Esophagus squamous epithelium (tissue), 4 donors: ENCODE measurements at regions not wholly inside any gene's neighbourhood (a gene's known extent, or its start where the extent isn't known, plus 50 kb on each side); places are given as distances from the start of the nearest gene placed in this dataset.

Experiments
- POLR2A ChIP-seq, 4 donors: fragments of 450-650 bp; IDR thresholded peaks; one replicate each; pipeline ENCODE4 v1.6.1; 2017; ENCODE audit warnings: antibody characterized with exemption in 4 of 4, mild to moderate bottlenecking in 4 of 4, moderate library complexity in 3 of 4
- TF ChIP-seq, protein P1 (sequence below), 6 experiments: fragments of 450-650 bp in 4 of 6; fragments of 200-600 bp in 2 of 6; sonication (generic) in 2 of 6; IDR thresholded peaks; one replicate each; pipeline ENCODE4 v1.5.1; 2016 to 2019; ENCODE audit warnings: antibody characterized with exemption in 6 of 6, mild to moderate bottlenecking in 4 of 6, moderate library complexity in 4 of 6

DNA sequence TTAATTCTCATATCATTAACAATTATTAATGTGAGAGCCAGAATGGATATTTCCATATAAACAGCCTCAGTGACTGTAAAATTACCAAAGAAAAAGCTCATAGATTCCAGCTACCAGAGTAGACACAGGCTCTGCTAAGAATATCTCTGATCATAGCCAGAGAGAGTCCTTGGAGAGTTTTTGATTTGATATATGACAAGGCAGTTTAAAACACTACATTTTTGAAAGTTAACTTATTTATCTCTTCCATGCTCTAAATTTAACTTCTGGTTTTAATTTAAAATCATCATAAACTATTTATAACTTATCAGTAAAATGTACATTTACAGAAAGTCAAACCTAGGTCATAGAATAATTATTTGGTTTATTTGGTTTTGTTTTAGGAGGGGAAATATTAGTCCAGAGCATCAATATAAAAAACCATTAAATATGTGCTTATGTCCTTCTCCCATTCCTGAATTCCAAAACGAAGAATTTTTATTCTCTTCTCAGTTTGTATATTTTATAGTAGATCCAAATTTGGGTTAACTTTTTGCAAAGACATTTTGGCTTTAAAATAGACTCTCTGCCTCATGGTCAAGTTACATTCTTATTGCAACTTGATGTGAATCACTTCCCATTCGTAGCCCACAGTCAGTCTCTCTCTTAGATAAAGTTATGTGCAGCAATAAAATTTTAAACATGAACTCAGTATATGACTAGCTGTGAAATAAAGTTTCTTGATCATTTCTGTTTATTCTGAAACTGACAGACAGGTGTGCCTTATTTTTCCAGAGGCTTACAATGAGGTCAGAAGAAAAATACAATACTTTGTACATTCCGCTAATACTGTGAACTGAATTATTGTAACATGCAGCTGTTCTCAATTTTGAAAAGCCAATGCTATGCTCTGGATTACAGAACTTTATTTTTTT is 267.1 kb downstream of the PAPSS1 start:
- TF ChIP-seq, protein P1, sequence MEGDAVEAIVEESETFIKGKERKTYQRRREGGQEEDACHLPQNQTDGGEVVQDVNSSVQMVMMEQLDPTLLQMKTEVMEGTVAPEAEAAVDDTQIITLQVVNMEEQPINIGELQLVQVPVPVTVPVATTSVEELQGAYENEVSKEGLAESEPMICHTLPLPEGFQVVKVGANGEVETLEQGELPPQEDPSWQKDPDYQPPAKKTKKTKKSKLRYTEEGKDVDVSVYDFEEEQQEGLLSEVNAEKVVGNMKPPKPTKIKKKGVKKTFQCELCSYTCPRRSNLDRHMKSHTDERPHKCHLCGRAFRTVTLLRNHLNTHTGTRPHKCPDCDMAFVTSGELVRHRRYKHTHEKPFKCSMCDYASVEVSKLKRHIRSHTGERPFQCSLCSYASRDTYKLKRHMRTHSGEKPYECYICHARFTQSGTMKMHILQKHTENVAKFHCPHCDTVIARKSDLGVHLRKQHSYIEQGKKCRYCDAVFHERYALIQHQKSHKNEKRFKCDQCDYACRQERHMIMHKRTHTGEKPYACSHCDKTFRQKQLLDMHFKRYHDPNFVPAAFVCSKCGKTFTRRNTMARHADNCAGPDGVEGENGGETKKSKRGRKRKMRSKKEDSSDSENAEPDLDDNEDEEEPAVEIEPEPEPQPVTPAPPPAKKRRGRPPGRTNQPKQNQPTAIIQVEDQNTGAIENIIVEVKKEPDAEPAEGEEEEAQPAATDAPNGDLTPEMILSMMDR (IDR thresholded peaks at IDR 0.05) = no peak
- TF ChIP-seq POLR2A (IDR thresholded peaks at IDR 0.05) = no peak
